Large intestine (tissue), 3 donors: ENCODE measurements at regions not wholly inside any gene's neighbourhood (a gene's known extent, or its start where the extent isn't known, plus 50 kb on each side); places are given as distances from the start of the nearest gene placed in this dataset.
A peak's percentile ranks its signal among the peaks of the same experiment; 100 is the strongest.

Experiments used
- DNase-seq, 2 donors: peaks; one replicate each; pipeline versions ENCODE4 v3.0.0 to v3.0.0-alpha.2; 2013
- H3K27ac ChIP-seq: one replicate; pipeline ENCODE4 v1.5.1; 2013; ENCODE audit warnings: low read length
- H3K27me3 ChIP-seq: 2 replicates; pipeline ENCODE4 v1.6.1; 2013; ENCODE audit warnings: low read length; ENCODE audit not compliant: control insufficient read depth, insufficient read depth
- H3K36me3 ChIP-seq: 2 replicates; pipeline ENCODE4 v1.6.1; 2013; ENCODE audit warnings: low read length; ENCODE audit not compliant: control insufficient read depth, insufficient read depth
- H3K4me1 ChIP-seq: one replicate; pipeline ENCODE4 v1.6.1; 2013; ENCODE audit warnings: low read length; ENCODE audit not compliant: control insufficient read depth, insufficient read depth
- H3K4me3 ChIP-seq: one replicate; pipeline ENCODE4 v1.5.1; 2013; ENCODE audit warnings: low read length
- H3K9me3 ChIP-seq: one replicate; pipeline ENCODE4 v1.6.1; 2013; ENCODE audit warnings: mild to moderate bottlenecking, low read depth, low read length, moderate library complexity; ENCODE audit not compliant: control insufficient read depth
- WGBS: methylation state at CpG from one replicate; pipeline ENCODE4 v1.1.5; 2013; ENCODE audit warnings: low lambda C conversion rate; ENCODE audit not compliant: insufficient coverage; 5-methylcytosine and 5-hydroxymethylcytosine counted together

DNA sequence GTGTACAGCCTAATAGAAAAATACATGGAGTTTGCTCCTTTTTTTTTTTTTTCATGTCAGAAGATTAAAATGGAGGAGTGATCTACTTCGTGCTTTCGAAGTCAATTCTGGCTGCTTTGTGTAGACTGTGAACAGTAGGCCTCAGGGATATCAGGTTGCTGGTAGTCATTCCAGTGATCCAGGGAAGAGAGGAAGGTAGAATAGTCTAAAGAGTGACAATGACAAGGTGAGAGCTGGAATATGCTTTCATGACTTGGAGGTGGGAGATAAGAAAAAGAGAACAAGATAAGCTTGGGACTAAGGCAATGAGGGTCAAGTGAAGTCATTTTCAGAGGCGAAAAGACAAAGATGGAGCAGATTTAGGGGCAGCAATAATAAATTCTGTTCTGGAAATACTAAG, 111.3 kb upstream of the MIR17HG start:
- H3K27me3 ChIP-seq, result no peaks in the 10 kb centered on the region
- no peaks in the 10 kb centered on the region for H3K4me1 ChIP-seq
- no peaks in the 10 kb centered on the region for H3K9me3 ChIP-seq
- no peak overlapping the region for H3K27ac ChIP-seq
- no peak for DNase-seq
- no peak overlapping the region for H3K4me3 ChIP-seq
- 80% methylated on average over 1 of the region's 3 CpGs for WGBS
- no peaks in the 10 kb centered on the region for H3K36me3 ChIP-seq

DNA sequence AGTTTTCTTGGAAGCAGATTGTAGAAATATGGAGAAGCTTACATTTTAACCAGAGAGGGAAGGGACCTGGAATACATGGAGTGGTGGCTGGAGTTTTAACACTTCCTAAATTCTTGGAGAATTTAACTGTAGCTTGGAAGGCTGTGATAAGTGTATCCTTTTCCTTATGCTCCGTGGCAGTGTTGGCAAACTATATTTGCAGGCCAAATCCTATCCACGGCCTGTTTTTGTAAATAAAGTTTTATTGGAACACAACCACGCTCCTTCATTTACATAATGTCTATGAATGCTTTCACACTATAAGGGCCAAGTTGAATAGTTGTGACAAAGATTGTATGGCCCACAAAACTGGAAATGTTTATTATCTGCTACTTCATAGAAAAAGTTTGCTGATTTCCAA, 110.6 kb upstream of the MIR17HG start:
- H3K4me3 ChIP-seq, result no peak overlapping the region
- H3K27ac ChIP-seq, result no peak overlapping the region
- H3K27me3 ChIP-seq, result no peaks in the 10 kb centered on the region
- H3K9me3 ChIP-seq, result no peaks in the 10 kb centered on the region
- WGBS, result 100% methylated on average over 2 of the region's 3 CpGs
- H3K36me3 ChIP-seq, result no peaks in the 10 kb centered on the region
- H3K4me1 ChIP-seq, result no peaks in the 10 kb centered on the region
- DNase-seq, result no peak

DNA sequence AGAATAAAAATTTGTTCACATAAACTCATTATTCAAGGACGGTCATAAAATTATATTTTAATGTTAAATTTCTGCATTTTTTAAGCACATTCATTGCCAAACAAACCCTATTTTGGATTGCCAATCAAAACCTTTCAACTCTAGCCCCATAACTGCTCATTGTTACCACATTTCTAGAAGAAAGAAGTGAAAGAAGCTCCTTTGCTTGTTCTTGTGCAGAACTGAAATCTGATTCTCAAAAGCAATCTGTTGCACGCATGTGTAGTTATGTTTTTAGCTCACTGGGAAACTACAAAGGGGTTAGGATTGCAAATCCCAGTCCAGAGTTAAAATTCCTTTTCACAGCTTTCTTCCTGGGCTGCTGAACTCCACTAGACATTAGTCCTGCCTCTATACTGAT, 109.5 kb upstream of the MIR17HG start:
- Histone ChIP-seq H3K4me3 (no peak overlapping the region), H3K27me3 (no peaks in the 10 kb centered on the region), H3K9me3 (no peaks in the 10 kb centered on the region), H3K36me3 (no peaks in the 10 kb centered on the region), H3K27ac (no peak overlapping the region), H3K4me1 (no peaks in the 10 kb centered on the region)
- DNase-seq, result no peak
- WGBS, result 80% methylated on average over 1 of the region's 2 CpGs

DNA sequence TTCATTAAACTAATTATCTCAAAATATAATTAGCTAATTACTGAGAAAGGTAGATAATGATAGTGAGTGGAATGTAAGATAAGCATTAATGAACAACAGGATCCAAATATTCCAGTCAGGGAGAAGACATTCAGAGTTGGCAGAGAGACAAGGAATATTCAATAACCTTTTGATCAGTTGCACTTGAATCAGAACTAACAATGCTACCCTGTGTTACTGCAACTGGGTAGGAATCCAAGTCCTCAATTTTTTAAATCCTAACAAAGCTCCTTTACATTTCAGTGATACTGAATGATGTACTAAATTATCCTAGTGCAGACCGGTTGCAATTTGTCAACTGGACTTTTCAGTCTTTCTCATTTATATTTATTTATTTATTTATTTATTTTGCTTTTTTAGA, 107.1 kb upstream of the MIR17HG start:
- Histone ChIP-seq H3K36me3 (no peaks in the 10 kb centered on the region), H3K4me1 (no peaks in the 10 kb centered on the region), H3K27ac (no peak overlapping the region), H3K4me3 (no peak overlapping the region), H3K27me3 (no peaks in the 10 kb centered on the region), H3K9me3 (no peaks in the 10 kb centered on the region)
- 100% methylated on average over 1 of the region's 1 CpG for WGBS
- no peak for DNase-seq

DNA sequence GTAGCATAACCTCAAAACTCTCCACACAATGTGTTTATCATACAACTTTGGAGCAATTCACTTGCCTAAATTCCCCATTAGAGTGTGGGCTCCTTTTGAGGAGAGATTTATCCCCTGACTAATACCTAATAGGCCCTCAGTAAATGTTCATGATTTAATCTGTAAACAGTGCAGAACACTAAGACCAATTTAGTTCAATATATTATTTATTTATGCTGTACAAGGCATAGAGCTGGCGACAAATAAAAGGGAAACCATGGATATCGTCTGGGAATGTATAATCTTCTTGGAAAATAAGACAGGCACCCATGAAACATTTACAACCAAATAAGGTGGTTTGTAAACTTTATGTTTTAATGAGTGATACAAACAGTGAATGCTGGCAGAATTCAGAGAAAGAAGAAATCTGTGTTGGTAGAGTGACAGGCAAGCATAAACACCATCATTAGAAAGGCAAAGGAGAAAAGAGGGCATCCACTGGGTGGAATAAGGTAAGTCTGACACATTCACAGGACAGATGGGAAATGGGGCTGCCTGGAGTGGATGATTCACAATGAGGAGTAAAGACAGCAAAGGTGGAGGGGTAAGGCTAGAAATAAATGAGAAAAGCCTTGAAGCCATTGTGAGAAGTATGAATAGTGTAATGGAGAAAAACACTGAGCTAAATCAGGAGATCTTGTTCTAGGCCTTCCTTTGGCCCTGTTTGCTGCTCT, 106.1 kb upstream of the MIR17HG start:
- H3K36me3 ChIP-seq, result no peaks in the 10 kb centered on the region
- H3K27me3 ChIP-seq, result no peaks in the 10 kb centered on the region
- no peak overlapping the region for H3K4me3 ChIP-seq
- 77% methylated on average over 2 of the region's 2 CpGs for WGBS
- H3K4me1 ChIP-seq, result no peaks in the 10 kb centered on the region
- H3K27ac ChIP-seq, result no peak overlapping the region
- H3K9me3 ChIP-seq, result no peaks in the 10 kb centered on the region
- DNase-seq, result no peak

DNA sequence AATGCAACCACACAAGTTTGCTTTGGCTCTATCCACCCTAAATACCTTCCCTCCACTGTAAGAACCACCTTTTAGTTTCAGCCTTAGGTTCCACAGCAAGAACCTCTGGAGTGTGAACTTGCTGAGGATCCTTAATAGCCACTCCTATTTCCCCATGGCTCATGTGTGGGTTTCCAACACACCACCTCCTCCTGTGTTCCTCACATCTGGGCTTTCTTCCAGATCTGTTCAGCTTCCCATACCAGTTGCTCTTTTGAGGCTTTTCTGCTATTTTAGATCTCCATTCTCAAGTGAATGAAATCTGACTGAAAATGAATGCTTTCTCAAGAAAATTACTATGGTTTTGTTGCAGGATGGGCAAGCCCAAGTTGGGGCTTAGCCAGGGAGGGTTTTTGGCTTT, 104.8 kb upstream of the MIR17HG start:
- no peaks in the 10 kb centered on the region for H3K27me3 ChIP-seq
- H3K4me1 ChIP-seq, result no peaks in the 10 kb centered on the region
- H3K4me3 ChIP-seq, result no peak overlapping the region
- no peak overlapping the region for H3K27ac ChIP-seq
- H3K36me3 ChIP-seq, result no peaks in the 10 kb centered on the region
- H3K9me3 ChIP-seq, result no peaks in the 10 kb centered on the region
- no peak for DNase-seq

DNA sequence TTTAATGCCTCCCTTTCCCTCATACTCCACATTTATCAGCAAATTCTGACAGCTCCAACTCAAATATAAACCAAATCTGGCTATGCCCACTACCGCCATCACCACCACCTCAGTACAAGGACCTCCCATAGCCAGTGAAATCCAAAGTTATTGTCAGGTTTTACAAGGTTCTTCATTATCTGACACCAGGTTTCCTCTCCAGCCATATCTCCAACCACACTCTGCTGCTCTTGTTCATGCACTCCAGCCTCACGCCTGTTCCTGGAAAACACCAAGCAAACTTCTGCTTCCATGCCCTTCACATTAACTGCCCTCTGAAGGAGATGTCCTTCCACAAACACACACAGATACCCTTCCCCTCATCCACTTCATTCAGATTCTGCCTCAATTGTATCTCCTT, 102.2 kb upstream of the MIR17HG start:
- no peak overlapping the region for H3K4me3 ChIP-seq
- no peaks in the 10 kb centered on the region for H3K9me3 ChIP-seq
- H3K27me3 ChIP-seq, result no peaks in the 10 kb centered on the region
- no peaks in the 10 kb centered on the region for H3K36me3 ChIP-seq
- no peak overlapping the region for H3K27ac ChIP-seq
- 90% methylated on average over 2 of the region's 2 CpGs for WGBS
- no peak for DNase-seq
- H3K4me1 ChIP-seq, result peaks cover 7% of the 10 kb centered on the region

DNA sequence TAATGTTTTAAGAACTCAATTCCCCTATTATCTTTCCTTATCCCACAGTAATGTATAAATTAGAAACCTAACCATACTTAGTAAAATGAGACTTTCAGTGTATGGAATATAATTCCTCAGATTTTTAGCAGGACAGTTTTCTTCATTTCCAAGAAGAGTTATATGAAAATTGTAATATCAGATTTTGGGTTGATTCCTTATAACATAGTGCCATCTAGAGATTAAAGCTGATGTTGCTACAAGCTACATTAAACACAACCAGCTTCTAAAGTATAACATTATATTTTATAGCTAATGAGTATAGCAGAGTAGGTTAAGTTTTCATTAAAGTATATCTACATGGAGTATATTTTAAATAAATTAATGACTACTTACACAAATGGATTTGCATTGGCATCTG, 99.7 kb upstream of the MIR17HG start:
- Histone ChIP-seq H3K4me1 (peaks cover 7% of the 10 kb centered on the region), H3K27ac (no peak overlapping the region), H3K36me3 (no peaks in the 10 kb centered on the region), H3K27me3 (no peaks in the 10 kb centered on the region), H3K9me3 (no peaks in the 10 kb centered on the region), H3K4me3 (no peak overlapping the region)
- DNase-seq, result no peak

DNA sequence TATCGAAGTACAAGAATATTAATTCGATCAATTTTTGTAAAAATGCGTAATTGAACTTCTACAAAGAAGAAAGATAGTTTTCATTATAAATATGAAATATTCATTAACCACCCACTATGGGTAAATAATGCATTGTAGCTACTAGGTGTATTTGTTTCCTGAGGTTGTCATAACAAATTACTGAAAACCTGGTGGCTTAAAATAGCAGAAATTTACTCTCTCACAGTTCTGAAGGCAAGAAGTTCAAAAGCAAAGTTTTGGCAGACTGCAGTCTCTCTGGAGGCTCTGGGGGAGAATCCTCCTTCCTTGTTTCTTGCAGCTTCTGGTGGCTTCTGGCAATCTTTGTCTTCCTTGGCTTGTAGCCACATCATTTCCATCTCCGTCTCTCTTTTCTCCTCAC, 99.2 kb upstream of the MIR17HG start:
- 86% methylated on average over 4 of the region's 4 CpGs for WGBS

DNA sequence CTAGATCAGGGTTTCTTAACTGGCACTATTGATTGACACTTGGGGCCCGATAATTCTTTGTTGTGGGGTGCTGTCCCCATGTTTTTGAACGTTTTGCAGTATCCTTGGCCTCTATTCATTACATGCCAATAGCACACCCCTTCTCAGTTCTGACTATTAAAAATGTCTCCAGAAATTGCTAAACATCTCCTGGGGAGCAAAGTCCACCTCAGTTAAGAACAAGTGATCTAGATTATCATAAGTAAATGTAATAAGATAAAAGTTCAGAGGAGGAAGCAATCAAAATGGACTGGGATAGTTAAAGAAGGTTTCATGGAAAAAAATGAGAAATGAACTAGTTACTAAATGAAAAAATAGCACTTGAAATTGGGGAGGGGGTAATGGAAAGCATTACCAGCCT, 98.1 kb upstream of the MIR17HG start:
- Histone ChIP-seq H3K4me3 (no peak overlapping the region), H3K4me1 (peaks cover 7% of the 10 kb centered on the region), H3K36me3 (no peaks in the 10 kb centered on the region), H3K27ac (no peak overlapping the region), H3K9me3 (no peaks in the 10 kb centered on the region), H3K27me3 (no peaks in the 10 kb centered on the region)
- no CpG with 5 or more reads among the region's 2 CpGs for WGBS
- peak; percentile 4 to 35 for DNase-seq

More for the DNA sequence above, 99.2 kb upstream of the MIR17HG start:
- H3K4me1 ChIP-seq, result peaks cover 7% of the 10 kb centered on the region
- no peaks in the 10 kb centered on the region for H3K9me3 ChIP-seq
- H3K36me3 ChIP-seq, result no peaks in the 10 kb centered on the region
- DNase-seq, result no peak
- H3K4me3 ChIP-seq, result no peak overlapping the region
- H3K27ac ChIP-seq, result no peak overlapping the region
- H3K27me3 ChIP-seq, result no peaks in the 10 kb centered on the region

DNA sequence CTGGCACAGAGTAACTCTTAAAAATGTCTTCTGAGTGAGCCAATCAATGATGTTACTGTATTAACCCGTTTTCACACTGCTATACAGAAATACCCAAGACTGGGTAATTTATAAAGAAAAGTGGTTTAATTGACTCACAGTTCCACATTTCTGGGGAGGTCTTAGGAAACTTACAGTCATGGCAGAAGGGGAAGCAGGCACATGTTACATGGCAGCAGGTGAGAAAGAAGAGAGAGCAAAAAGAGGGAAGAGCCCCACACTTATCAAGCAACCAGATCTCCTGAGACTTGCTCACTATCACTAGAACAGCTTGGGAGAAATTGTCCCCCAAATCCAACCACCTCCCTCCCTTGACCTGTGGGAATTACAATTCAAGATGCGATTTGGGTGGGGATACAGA, 97.6 kb upstream of the MIR17HG start:
- H3K27me3 ChIP-seq, result no peaks in the 10 kb centered on the region
- 100% methylated on average over 1 of the region's 2 CpGs for WGBS
- H3K36me3 ChIP-seq, result no peaks in the 10 kb centered on the region
- DNase-seq, result no peak
- no peak overlapping the region for H3K4me3 ChIP-seq
- peaks cover 7% of the 10 kb centered on the region for H3K4me1 ChIP-seq
- no peak overlapping the region for H3K27ac ChIP-seq
- no peaks in the 10 kb centered on the region for H3K9me3 ChIP-seq
